ENCODE measurements at regions not wholly inside any gene's neighbourhood (a gene's known extent, or its start where the extent isn't known, plus 50 kb on each side); places are given as distances from the start of the nearest gene placed in this dataset.

- TF ChIP-seq POLR2A (IDR thresholded peaks at IDR 0.05; ENCODE audit: low read length) (no peak), GATA1 (IDR thresholded peaks at IDR 0.05; ENCODE audit: low read depth, low read length) (no peak)
These were observed 1502.4 kb upstream of the TENM4 start for GRCh38 chr11:80943226-80943625.
